NCI-H1105 treated with DMSO at 0.1 percent for 48 hours (cell line): ENCODE measurements at regions not wholly inside any gene's neighbourhood (a gene's known extent, or its start where the extent isn't known, plus 50 kb on each side); places are given as distances from the start of the nearest gene placed in this dataset.

ENCODE experiments used
- DNase-seq: peaks from one replicate; lab custom pipeline; 2025; lab: John Stamatoyannopoulos, UW

GRCh38 chr18:22253676-22254075 lies 84.3 kb downstream of the GATA6 start:
- no peak for DNase-seq

GRCh38 chr18:22253156-22253555 lies 83.8 kb downstream of the GATA6 start:
- no peak for DNase-seq
